Keratinocyte (primary cell): ENCODE measurements at regions not wholly inside any gene's neighbourhood (a gene's known extent, or its start where the extent isn't known, plus 50 kb on each side); places are given as distances from the start of the nearest gene placed in this dataset.

Experiments
- DNase-seq: peaks from one replicate; pipeline ENCODE4 v3.0.0-alpha.2; 2011; ENCODE audit warnings: low read depth, missing footprints, low spot score
- FAIRE-seq: peaks from 2 replicates; lab custom pipeline; 2011; peaks lifted over from hg19 to GRCh38; lab: Jason Lieb, UNC
- H2AFZ ChIP-seq: 2 replicates; pipeline ENCODE4 v1.6.0; 2012; ENCODE audit warnings: low read length, control low read depth, inconsistent platforms; ENCODE audit not compliant: control insufficient read depth
- H3K27ac ChIP-seq: 2 replicates; pipeline ENCODE4 v1.5.1; 2011; ENCODE audit warnings: low read length; ENCODE audit not compliant: control insufficient read depth, insufficient read depth
- H3K27me3 ChIP-seq: 3 replicates; pipeline ENCODE4 v1.6.0; 2011; ENCODE audit warnings: low read length; ENCODE audit not compliant: control insufficient read depth, insufficient read depth; ENCODE audit errors: extremely low read depth
- H3K36me3 ChIP-seq, 2 experiments: 2 replicates in 1 of 2; 3 replicates in 1 of 2; pipeline ENCODE4 v1.5.1; 2011; ENCODE audit warnings: low read length in 2 of 2, mild to moderate bottlenecking in 1 of 2; ENCODE audit not compliant: control insufficient read depth in 2 of 2, insufficient read depth in 2 of 2; ENCODE audit errors: extremely low read depth in 1 of 2
- H3K4me1 ChIP-seq: 3 replicates; pipeline ENCODE4 v1.5.1; 2011; ENCODE audit warnings: low read length; ENCODE audit not compliant: control insufficient read depth, insufficient read depth; ENCODE audit errors: extremely low read depth
- H3K4me2 ChIP-seq: 3 replicates; pipeline ENCODE4 v1.6.0; 2011; ENCODE audit warnings: low read depth, low read length; ENCODE audit not compliant: control insufficient read depth, insufficient read depth; ENCODE audit errors: extremely low read depth
- H3K4me3 ChIP-seq, 3 experiments: fragments of 200-600 bp in 1 of 3; sonication (generic) in 1 of 3; 2 replicates in 2 of 3; 3 replicates in 1 of 3; pipeline ENCODE4 v1.5.1; 2011 to 2016; ENCODE audit warnings: low read length in 3 of 3, mild to moderate bottlenecking in 3 of 3, control low read depth in 2 of 3, inconsistent platforms in 1 of 3, low read depth in 1 of 3, mixed read lengths in 1 of 3, mixed run types in 1 of 3, moderate library complexity in 1 of 3; ENCODE audit not compliant: control insufficient read depth in 2 of 3, insufficient read depth in 2 of 3; ENCODE audit errors: extremely low read depth in 1 of 3
- H3K79me2 ChIP-seq: 2 replicates; pipeline ENCODE4 v1.6.0; 2012; ENCODE audit warnings: low read length; ENCODE audit not compliant: control insufficient read depth, insufficient read depth
- H3K9ac ChIP-seq: 3 replicates; pipeline ENCODE4 v1.6.0; 2011; ENCODE audit warnings: low read length; ENCODE audit not compliant: control insufficient read depth, insufficient read depth; ENCODE audit errors: extremely low read depth
- H3K9me1 ChIP-seq: 3 replicates; pipeline ENCODE4 v1.6.0; 2011; ENCODE audit warnings: low read length; ENCODE audit not compliant: control insufficient read depth, insufficient read depth; ENCODE audit errors: extremely low read depth
- H3K9me3 ChIP-seq: 2 replicates; pipeline ENCODE4 v1.5.1; 2012; ENCODE audit warnings: low read depth, low read length; ENCODE audit not compliant: control insufficient read depth
- H4K20me1 ChIP-seq: 3 replicates; pipeline ENCODE4 v1.6.0; 2011; ENCODE audit warnings: low read length; ENCODE audit not compliant: control insufficient read depth, insufficient read depth; ENCODE audit errors: extremely low read depth
- CTCF ChIP-seq, 3 experiments: IDR thresholded peaks in 1 of 3; conservative IDR thresholded peaks in 1 of 3; optimal IDR thresholded peaks in 1 of 3; 2 replicates in 2 of 3; 3 replicates in 1 of 3; pipeline versions ENCODE3 to v1.5.1; 2011; ENCODE audit warnings: low read length in 3 of 3, mild to moderate bottlenecking in 3 of 3, moderate library complexity in 2 of 3, control low read depth in 1 of 3, inconsistent platforms in 1 of 3; ENCODE audit not compliant: insufficient read depth in 2 of 3; ENCODE audit errors: extremely low read depth in 1 of 3
- EZH2 ChIP-seq: IDR thresholded peaks from one replicate; pipeline ENCODE4 v1.6.1; 2012; ENCODE audit warnings: inconsistent platforms, mild to moderate bottlenecking, low read length, moderate library complexity
- dilution Hi-C: fragments of 300-500 bp; cut with MboI; formaldehyde crosslinking; loops from one replicate; pipeline ENCODE4 v1.7.0; 2020; ENCODE audit warnings: low sequenced_read_pairs; ENCODE audit not compliant: extremely low pct_ligation_motif_present

- no peaks in the 10 kb centered on the region for H3K9me1 ChIP-seq
- TF ChIP-seq EZH2 (no peak), CTCF (optimal IDR thresholded peaks at IDR 0.05 in 1 of 3, IDR thresholded peaks at IDR 0.05 in 1 of 3, conservative IDR thresholded peaks at IDR 0.05 in 1 of 3; ENCODE audit: extremely low read depth in 1 of 3, insufficient read depth in 2 of 3, low read length in 3 of 3) (no peak)
- FAIRE-seq (no peak), DNase-seq (no peak)
- H3K4me2 ChIP-seq: no peak overlapping the region
- H3K79me2 ChIP-seq: no peaks in the 10 kb centered on the region
- H3K9me3 ChIP-seq: no peaks in the 10 kb centered on the region
- no peaks in the 10 kb centered on the region for H3K4me1 ChIP-seq
- H3K36me3 ChIP-seq: no peaks in the 10 kb centered on the region
- no peak overlapping the region for H3K27ac ChIP-seq
- H3K27me3 ChIP-seq: no peaks in the 10 kb centered on the region
- H3K4me3 ChIP-seq: no peak overlapping the region
- no peak overlapping the region for H2AFZ ChIP-seq
- H3K9ac ChIP-seq: no peak overlapping the region
- dilution Hi-C loops: no loop called here
- H4K20me1 ChIP-seq: no peaks in the 10 kb centered on the region
Measured at GRCh38 chr2:117126656-117127055, 687.8 kb upstream of the DDX18 start.

- DNase-seq (no peak), FAIRE-seq (no peak)
- Histone ChIP-seq H3K4me1 (no peaks in the 10 kb centered on the region), H3K27ac (no peak overlapping the region), H3K36me3 (no peaks in the 10 kb centered on the region), H3K4me2 (no peak overlapping the region), H3K79me2 (no peaks in the 10 kb centered on the region), H4K20me1 (no peaks in the 10 kb centered on the region), H3K4me3 (no peak overlapping the region), H3K27me3 (no peaks in the 10 kb centered on the region), H3K9ac (no peak overlapping the region), H3K9me1 (no peaks in the 10 kb centered on the region), H3K9me3 (no peaks in the 10 kb centered on the region), H2AFZ (no peak overlapping the region)
- no peak for TF ChIP-seq CTCF (optimal IDR thresholded peaks at IDR 0.05 in 1 of 3, IDR thresholded peaks at IDR 0.05 in 1 of 3, conservative IDR thresholded peaks at IDR 0.05 in 1 of 3; ENCODE audit: extremely low read depth in 1 of 3, insufficient read depth in 2 of 3, low read length in 3 of 3)
- dilution Hi-C loops: no loop called here
Measured at GRCh38 chr2:117127680-117128079, 686.8 kb upstream of the DDX18 start.
